ENCODE measurements at regions not wholly inside any gene's neighbourhood (a gene's known extent, or its start where the extent isn't known, plus 50 kb on each side); places are given as distances from the start of the nearest gene placed in this dataset.

DNA sequence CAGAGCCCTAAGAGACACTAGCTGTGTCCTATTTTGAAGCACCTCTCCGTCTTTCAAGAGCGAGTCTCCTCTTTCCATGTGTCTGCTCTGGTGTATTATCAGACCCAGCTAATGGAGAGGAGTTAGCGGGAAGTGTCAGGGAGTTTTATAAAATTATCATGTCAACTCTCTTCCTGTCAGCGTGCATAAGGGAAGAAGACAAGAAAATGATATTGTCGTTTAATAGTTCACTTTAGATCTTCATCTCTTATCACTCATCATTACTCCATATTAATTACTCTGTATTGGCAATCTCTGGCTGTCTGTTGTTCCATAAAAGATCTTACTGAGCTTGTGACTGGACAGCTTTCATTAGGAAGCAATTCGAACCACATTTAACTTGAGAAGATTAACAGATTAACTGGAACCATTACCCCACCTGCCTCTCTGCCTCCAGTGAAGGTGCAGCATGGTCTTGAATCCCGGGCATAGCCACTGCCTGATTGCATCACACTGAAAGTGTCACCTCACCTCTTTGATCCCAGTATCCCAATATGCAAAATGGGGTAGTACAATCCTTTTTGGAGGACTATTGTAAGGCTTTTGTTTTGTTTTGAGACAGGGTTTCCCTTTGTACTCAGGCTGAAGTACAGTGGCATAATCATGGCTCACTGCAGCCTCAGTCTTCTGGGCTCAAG lies 121.1 kb downstream of the TMEM114 start:
- TF ChIP-seq, protein P1, sequence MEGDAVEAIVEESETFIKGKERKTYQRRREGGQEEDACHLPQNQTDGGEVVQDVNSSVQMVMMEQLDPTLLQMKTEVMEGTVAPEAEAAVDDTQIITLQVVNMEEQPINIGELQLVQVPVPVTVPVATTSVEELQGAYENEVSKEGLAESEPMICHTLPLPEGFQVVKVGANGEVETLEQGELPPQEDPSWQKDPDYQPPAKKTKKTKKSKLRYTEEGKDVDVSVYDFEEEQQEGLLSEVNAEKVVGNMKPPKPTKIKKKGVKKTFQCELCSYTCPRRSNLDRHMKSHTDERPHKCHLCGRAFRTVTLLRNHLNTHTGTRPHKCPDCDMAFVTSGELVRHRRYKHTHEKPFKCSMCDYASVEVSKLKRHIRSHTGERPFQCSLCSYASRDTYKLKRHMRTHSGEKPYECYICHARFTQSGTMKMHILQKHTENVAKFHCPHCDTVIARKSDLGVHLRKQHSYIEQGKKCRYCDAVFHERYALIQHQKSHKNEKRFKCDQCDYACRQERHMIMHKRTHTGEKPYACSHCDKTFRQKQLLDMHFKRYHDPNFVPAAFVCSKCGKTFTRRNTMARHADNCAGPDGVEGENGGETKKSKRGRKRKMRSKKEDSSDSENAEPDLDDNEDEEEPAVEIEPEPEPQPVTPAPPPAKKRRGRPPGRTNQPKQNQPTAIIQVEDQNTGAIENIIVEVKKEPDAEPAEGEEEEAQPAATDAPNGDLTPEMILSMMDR (IDR thresholded peaks at IDR 0.05) = no peak
- no peak for TF ChIP-seq POLR2A (IDR thresholded peaks at IDR 0.05)

Measured in adrenal gland (tissue), 5 donors.